ENCODE measurements at regions not wholly inside any gene's neighbourhood (a gene's known extent, or its start where the extent isn't known, plus 50 kb on each side); places are given as distances from the start of the nearest gene placed in this dataset.

GRCh38 chr5:179435181-179435580, 89.9 kb upstream of the ADAMTS2 start:
- no peak for TF ChIP-seq CTCF (IDR thresholded peaks at IDR 0.05)
- TF ChIP-seq POLR2A (IDR thresholded peaks at IDR 0.05): no peak
- TF ChIP-seq POLR2AphosphoS5 (IDR thresholded peaks at IDR 0.05): no peak

All from upper lobe of left lung (tissue), 4 donors.